Tibial artery (tissue), 4 donors: ENCODE measurements at regions not wholly inside any gene's neighbourhood (a gene's known extent, or its start where the extent isn't known, plus 50 kb on each side); places are given as distances from the start of the nearest gene placed in this dataset.

Source experiments
- DNase-seq, 2 donors: peaks; one replicate each; pipeline ENCODE4 v3.0.0-alpha.2; 2019
- H3K27ac ChIP-seq, 2 donors: fragments of 200-600 bp; sonication (generic) in 1 of 2; 1 replicate in 1 of 2; 2 replicates in 1 of 2; pipeline ENCODE4 v1.5.1; 2018 to 2019; ENCODE audit warnings: mild to moderate bottlenecking in 1 of 2
- H3K27me3 ChIP-seq, 2 donors: fragments of 200-600 bp; sonication (generic) in 1 of 2; one replicate each; pipeline versions ENCODE4 v1.5.1 to v1.6.0; 2016 to 2019
- H3K36me3 ChIP-seq, 3 donors: fragments of 200-600 bp; sonication (generic) in 2 of 3; one replicate each; pipeline ENCODE4 v1.5.1; 2016 to 2019; ENCODE audit warnings: mild to moderate bottlenecking in 2 of 3
- H3K4me1 ChIP-seq, 4 donors: fragments of 200-600 bp; sonication (generic) in 2 of 4; 1 replicate in 3 of 4; 2 replicates in 1 of 4; pipeline ENCODE4 v1.5.1; 2016 to 2019
- H3K4me3 ChIP-seq, 2 donors: fragments of 200-600 bp; sonication (generic) in 1 of 2; 1 replicate in 1 of 2; 2 replicates in 1 of 2; pipeline ENCODE4 v1.5.1; 2018 to 2019; ENCODE audit warnings: mild to moderate bottlenecking in 2 of 2
- H3K9me3 ChIP-seq, 3 donors: fragments of 200-600 bp; sonication (generic) in 1 of 3; one replicate each; pipeline ENCODE4 v1.5.1; 2016 to 2019
- CTCF ChIP-seq, 2 experiments: fragments of 200-600 bp in 1 of 2; fragments of 450-650 bp in 1 of 2; IDR thresholded peaks; one replicate each; pipeline ENCODE4 v1.5.1; 2017 to 2019; ENCODE audit warnings: antibody characterized with exemption in 2 of 2, mild to moderate bottlenecking in 1 of 2, moderate library complexity in 1 of 2
- intact Hi-C: fragments of 100-400 bp; cut with DNase I; formaldehyde crosslinking; loops from one replicate; pipeline ENCODE4 v1.15.0; 2023; ENCODE audit warnings: low total_unique reads

GRCh38 chrY:7458301-7459078, 546.9 kb upstream of the AMELY start:
- DNase-seq: no peak
- Histone ChIP-seq H3K27me3 (no peaks in the 10 kb centered on the region), H3K36me3 (no peaks in the 10 kb centered on the region), H3K9me3 (no peaks in the 10 kb centered on the region), H3K27ac (no peak overlapping the region), H3K4me3 (no peak overlapping the region), H3K4me1 (peaks cover 0 to 6% (median 0%) of the 10 kb centered on the region in 4 donors)
- no peak for TF ChIP-seq CTCF (IDR thresholded peaks at IDR 0.05)
- intact Hi-C loops: no loop called here

- Histone ChIP-seq H3K27ac (no peak overlapping the region), H3K4me1 (peaks cover 0 to 6% (median 0%) of the 10 kb centered on the region in 4 donors), H3K36me3 (no peaks in the 10 kb centered on the region), H3K27me3 (no peaks in the 10 kb centered on the region), H3K9me3 (no peaks in the 10 kb centered on the region), H3K4me3 (no peak overlapping the region)
- DNase-seq: no peak
- intact Hi-C loops: no loop called here
- TF ChIP-seq CTCF (IDR thresholded peaks at IDR 0.05): no peak
These were observed 545.9 kb upstream of the AMELY start for GRCh38 chrY:7457286-7458015.

- DNase-seq: no peak
- Histone ChIP-seq H3K27me3 (no peaks in the 10 kb centered on the region), H3K4me1 (peaks cover 0 to 6% (median 0%) of the 10 kb centered on the region in 4 donors), H3K4me3 (no peak overlapping the region), H3K36me3 (no peaks in the 10 kb centered on the region), H3K9me3 (no peaks in the 10 kb centered on the region), H3K27ac (no peak overlapping the region)
- TF ChIP-seq CTCF (IDR thresholded peaks at IDR 0.05): no peak
- intact Hi-C loops: no loop called here
These were observed 544.1 kb upstream of the AMELY start for GRCh38 chrY:7455626-7456025.

GRCh38 chrY:7453336-7453735, 541.8 kb upstream of the AMELY start:
- H3K36me3 ChIP-seq: no peaks in the 10 kb centered on the region
- H3K9me3 ChIP-seq: no peaks in the 10 kb centered on the region
- peaks cover 0 to 5% (median 0%) of the 10 kb centered on the region in 4 donors for H3K4me1 ChIP-seq
- H3K4me3 ChIP-seq: no peak overlapping the region
- TF ChIP-seq CTCF (IDR thresholded peaks at IDR 0.05): no peak
- no peak overlapping the region for H3K27ac ChIP-seq
- intact Hi-C loops: no loop called here
- no peak for DNase-seq
- no peaks in the 10 kb centered on the region for H3K27me3 ChIP-seq

- Histone ChIP-seq H3K9me3 (no peaks in the 10 kb centered on the region), H3K4me3 (no peak overlapping the region), H3K36me3 (no peaks in the 10 kb centered on the region), H3K27ac (no peak overlapping the region), H3K27me3 (no peaks in the 10 kb centered on the region), H3K4me1 (no peaks in the 10 kb centered on the region)
- no peak for DNase-seq
- intact Hi-C loops: no loop called here
- TF ChIP-seq CTCF (IDR thresholded peaks at IDR 0.05): no peak
These were observed 540.7 kb upstream of the AMELY start for GRCh38 chrY:7452246-7452645.
